GM10248 (cell line): ENCODE measurements at regions not wholly inside any gene's neighbourhood (a gene's known extent, or its start where the extent isn't known, plus 50 kb on each side); places are given as distances from the start of the nearest gene placed in this dataset.

Experiments used
- CTCF ChIA-PET: fragments of 300-600 bp; sonication (Branson Sonifier 250); formaldehyde crosslinking; extraction: SDS; loops from one replicate; lab custom pipeline; 2021; ENCODE audit warnings: antibody characterized with exemption; lab: Yijun Ruan, JAX
- POLR2A ChIA-PET: fragments of 350-650 bp; sonication (Branson Sonifier 250); formaldehyde crosslinking; extraction: SDS; loops from one replicate; lab custom pipeline; 2020; ENCODE audit warnings: antibody characterized with exemption; lab: Yijun Ruan, JAX
- DNase-seq: peaks from one replicate; pipeline ENCODE4 v3.0.0; 2012; ENCODE audit errors: extremely low spot score
- TF ChIP-seq, protein P1 (sequence below): IDR thresholded peaks from 2 replicates; pipeline ENCODE4 v1.5.1; 2012; ENCODE audit warnings: mild to moderate bottlenecking, low read depth; ENCODE audit errors: extremely low read depth, missing control alignments, control extremely low read depth

DNA sequence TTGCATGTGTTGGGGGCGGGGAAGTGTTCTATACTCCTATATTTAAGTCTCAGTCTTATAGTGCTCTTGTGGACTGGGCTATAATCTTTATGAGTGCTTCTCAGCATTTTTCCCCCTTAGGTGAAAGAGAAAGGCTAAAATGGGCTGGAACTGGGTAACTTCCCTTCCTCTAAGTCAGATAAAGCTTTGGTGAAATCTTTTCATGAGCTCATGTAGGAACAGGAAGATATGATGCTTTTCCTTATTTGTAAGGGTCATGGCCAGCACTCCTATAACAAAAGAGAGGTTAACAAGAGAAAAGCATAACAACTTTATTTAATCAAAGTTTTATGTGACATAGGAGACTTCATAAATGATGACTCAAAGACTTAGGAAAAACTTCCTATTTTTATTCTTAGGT lies 841.5 kb downstream of the SLC16A7 start:
- DNase-seq, result no peak
- TF ChIP-seq, protein P1, sequence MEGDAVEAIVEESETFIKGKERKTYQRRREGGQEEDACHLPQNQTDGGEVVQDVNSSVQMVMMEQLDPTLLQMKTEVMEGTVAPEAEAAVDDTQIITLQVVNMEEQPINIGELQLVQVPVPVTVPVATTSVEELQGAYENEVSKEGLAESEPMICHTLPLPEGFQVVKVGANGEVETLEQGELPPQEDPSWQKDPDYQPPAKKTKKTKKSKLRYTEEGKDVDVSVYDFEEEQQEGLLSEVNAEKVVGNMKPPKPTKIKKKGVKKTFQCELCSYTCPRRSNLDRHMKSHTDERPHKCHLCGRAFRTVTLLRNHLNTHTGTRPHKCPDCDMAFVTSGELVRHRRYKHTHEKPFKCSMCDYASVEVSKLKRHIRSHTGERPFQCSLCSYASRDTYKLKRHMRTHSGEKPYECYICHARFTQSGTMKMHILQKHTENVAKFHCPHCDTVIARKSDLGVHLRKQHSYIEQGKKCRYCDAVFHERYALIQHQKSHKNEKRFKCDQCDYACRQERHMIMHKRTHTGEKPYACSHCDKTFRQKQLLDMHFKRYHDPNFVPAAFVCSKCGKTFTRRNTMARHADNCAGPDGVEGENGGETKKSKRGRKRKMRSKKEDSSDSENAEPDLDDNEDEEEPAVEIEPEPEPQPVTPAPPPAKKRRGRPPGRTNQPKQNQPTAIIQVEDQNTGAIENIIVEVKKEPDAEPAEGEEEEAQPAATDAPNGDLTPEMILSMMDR, result no peak
- ChIA-PET CTCF (interaction anchor here (1.1 kb wide), 1 partner anchor 19 kb away, joined by 3 read pairs; no protein-coding TSS in a partner anchor), POLR2A (no interaction called here)

DNA sequence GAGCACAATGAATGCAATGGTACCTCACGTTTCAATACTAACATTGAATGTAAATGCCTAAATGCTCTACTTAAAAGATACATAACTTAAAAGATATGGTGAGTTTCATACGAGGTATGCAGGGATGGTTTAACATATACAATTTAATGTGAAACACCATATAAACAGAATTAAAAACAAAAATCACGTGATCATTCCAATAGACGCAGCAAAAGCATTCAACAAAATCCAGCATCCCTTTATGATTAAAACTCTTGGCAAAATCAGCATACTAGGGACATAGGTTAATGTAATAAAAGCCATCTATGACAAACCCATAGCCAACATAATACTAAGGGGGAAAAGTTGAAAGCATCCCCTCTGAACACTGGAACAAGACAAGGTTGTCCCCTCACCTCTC lies 845.7 kb downstream of the SLC16A7 start:
- no peak for DNase-seq
- POLR2A ChIA-PET, result no interaction called here
- CTCF ChIA-PET, result no interaction called here
- TF ChIP-seq, protein P1, result no peak

DNA sequence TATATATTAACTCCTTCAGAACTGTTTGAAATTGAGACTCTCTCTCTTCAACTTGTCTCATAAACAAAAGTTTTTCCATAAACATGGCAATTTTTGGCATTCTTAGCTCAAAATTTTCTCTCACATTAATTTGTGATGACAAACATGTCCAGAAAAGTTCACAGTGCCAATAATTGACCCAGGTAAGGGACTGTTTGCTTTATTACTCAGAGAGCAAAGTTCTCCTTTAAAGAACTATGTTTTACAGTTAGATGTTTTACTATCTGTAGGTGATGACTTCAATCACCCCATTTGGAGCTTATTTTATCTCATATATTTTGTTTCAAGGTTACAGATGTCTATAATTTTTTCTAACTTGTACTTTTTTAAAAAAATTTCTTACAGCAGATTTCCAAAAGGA lies 855.6 kb downstream of the SLC16A7 start:
- TF ChIP-seq, protein P1, result no peak
- CTCF ChIA-PET, result no interaction called here
- POLR2A ChIA-PET, result no interaction called here
- no peak for DNase-seq

DNA sequence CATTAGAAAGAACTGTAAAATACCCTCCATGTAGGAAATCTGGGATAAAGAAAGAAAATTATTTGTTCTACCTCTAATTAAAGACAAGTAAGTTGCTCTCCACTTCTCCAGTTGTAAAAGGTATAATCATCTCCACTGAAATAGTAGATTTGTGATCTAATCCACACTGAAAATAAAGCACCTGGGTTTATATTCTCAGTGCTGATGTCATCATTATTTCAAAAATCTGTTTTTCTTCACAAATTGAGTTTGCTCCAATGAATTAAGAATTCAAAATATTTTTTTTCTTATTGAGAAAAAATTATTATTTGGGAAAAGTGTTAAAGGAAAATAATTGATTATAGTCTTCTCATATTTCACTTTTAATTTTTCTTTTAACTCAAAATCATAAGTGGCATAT lies 869.2 kb downstream of the SLC16A7 start:
- CTCF ChIA-PET, result no interaction called here
- DNase-seq, result no peak
- POLR2A ChIA-PET, result no interaction called here
- TF ChIP-seq, protein P1, result no peak

DNA sequence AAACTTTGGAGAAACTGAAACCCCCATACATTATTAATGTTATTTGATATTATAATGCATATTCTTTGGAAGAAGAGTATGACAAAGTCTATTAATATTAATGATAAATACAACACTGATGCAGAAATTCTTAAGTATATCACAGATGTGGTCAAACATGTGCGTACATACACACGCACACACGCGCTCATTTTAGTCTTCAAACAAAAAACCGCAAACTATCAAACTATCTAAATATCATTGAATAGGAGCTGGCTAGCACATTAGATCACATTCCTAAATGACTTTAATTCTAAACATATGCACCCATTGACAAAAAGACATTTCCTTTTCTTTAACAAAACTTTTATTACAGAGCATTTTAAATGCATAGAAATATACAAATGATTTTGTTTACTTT lies 872.7 kb downstream of the SLC16A7 start:
- POLR2A ChIA-PET, result no interaction called here
- CTCF ChIA-PET, result interaction anchor here (1.0 kb wide), 1 partner anchor 14 kb away, joined by 3 read pairs; no protein-coding TSS in a partner anchor
- TF ChIP-seq, protein P1, result no peak
- no peak for DNase-seq

DNA sequence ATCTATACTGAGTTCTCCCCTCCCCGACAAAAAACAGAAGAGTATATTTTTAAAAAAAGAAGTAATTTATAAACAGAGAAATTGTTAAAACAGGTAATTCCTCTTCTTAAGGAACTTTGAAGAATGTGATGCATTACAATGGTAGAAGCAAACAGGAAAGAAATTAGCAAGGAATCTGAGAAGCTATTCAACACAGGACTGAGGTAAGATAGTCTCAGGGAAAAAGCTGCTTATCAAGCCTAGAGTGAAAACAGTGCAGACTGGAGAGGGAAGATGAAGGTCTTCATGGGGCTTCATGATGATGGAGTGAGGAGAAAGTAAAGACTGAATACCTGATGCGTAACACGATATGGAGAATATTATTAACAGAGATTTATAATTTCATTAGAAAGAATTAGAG lies 880.0 kb downstream of the SLC16A7 start:
- ChIA-PET POLR2A (no interaction called here), CTCF (no interaction called here)
- DNase-seq, result no peak
- TF ChIP-seq, protein P1, result no peak
